AG09319 (cell line): ENCODE measurements at regions not wholly inside any gene's neighbourhood (a gene's known extent, or its start where the extent isn't known, plus 50 kb on each side); places are given as distances from the start of the nearest gene placed in this dataset.

Experiments used
- DNase-seq: peaks from one replicate; pipeline ENCODE4 v3.0.0-alpha.2; 2010; ENCODE audit warnings: low read depth; ENCODE audit errors: extremely low read depth
- CTCF ChIP-seq: IDR thresholded peaks from 2 replicates; pipeline ENCODE4 v1.5.1; 2011; ENCODE audit warnings: low read depth, mild to moderate bottlenecking, inconsistent platforms, low read length, moderate library complexity

GRCh38 chr3:72634128-72634527 lies 214.1 kb downstream of the SHQ1 start:
- no peak for DNase-seq
- no peak for TF ChIP-seq CTCF

GRCh38 chr3:72633534-72633933 lies 214.7 kb downstream of the SHQ1 start:
- TF ChIP-seq CTCF: no peak
- no peak for DNase-seq

- DNase-seq: no peak
- no peak for TF ChIP-seq CTCF
Measured at GRCh38 chr3:72633121-72633520, 215.1 kb downstream of the SHQ1 start.

- no peak for TF ChIP-seq CTCF
- DNase-seq: no peak
Measured at GRCh38 chr3:72632129-72632528, 216.1 kb downstream of the SHQ1 start.

GRCh38 chr3:72630969-72631344 lies 217.3 kb downstream of the SHQ1 start:
- DNase-seq: no peak

GRCh38 chr3:72630327-72630968 lies 217.8 kb downstream of the SHQ1 start:
- peak; percentile 53 for DNase-seq
- TF ChIP-seq CTCF: no peak

More at GRCh38 chr3:72630969-72631344, 217.3 kb downstream of the SHQ1 start:
- TF ChIP-seq CTCF: no peak

GRCh38 chr3:72629191-72629631 lies 219.0 kb downstream of the SHQ1 start:
- TF ChIP-seq CTCF: no peak
- DNase-seq: no peak
